Subcutaneous abdominal adipose tissue (tissue), 5 donors: ENCODE measurements at regions not wholly inside any gene's neighbourhood (a gene's known extent, or its start where the extent isn't known, plus 50 kb on each side); places are given as distances from the start of the nearest gene placed in this dataset.

Experiments
- H3K27ac ChIP-seq: one replicate; pipeline ENCODE4 v1.7.0; 2013; ENCODE audit warnings: low read depth, mild to moderate bottlenecking, inconsistent platforms, low read length, moderate library complexity
- H3K27me3 ChIP-seq, 5 donors: one replicate each; pipeline ENCODE4 v1.7.0; 2013; ENCODE audit warnings: low read length in 5 of 5, inconsistent platforms in 1 of 5; ENCODE audit not compliant: control insufficient read depth in 5 of 5, insufficient read depth in 4 of 5
- H3K36me3 ChIP-seq, 5 donors: one replicate each; pipeline ENCODE4 v1.7.0; 2013; ENCODE audit warnings: low read length in 5 of 5; ENCODE audit not compliant: control insufficient read depth in 5 of 5, insufficient read depth in 5 of 5
- H3K4me1 ChIP-seq, 5 donors: one replicate each; pipeline ENCODE4 v1.7.0; 2013; ENCODE audit warnings: low read length in 5 of 5, mild to moderate bottlenecking in 3 of 5, moderate library complexity in 1 of 5; ENCODE audit not compliant: control insufficient read depth in 5 of 5, insufficient read depth in 5 of 5
- H3K4me3 ChIP-seq, 5 donors: one replicate each; pipeline ENCODE4 v1.7.0; 2013; ENCODE audit warnings: low read length in 5 of 5, low read depth in 1 of 5
- H3K9ac ChIP-seq, 5 donors: one replicate each; pipeline ENCODE4 v1.7.0; 2013; ENCODE audit warnings: low read length in 5 of 5, mild to moderate bottlenecking in 4 of 5, moderate library complexity in 3 of 5
- H3K9me3 ChIP-seq, 5 donors: one replicate each; pipeline ENCODE4 v1.7.0; 2013; ENCODE audit warnings: low read length in 5 of 5; ENCODE audit not compliant: control insufficient read depth in 5 of 5
- donor health status: healthy.
- donor health status: healthy.
- donor health status: healthy.
- donor health status: healthy.
- donor health status: healthy.

GRCh38 chr3:109882144-109882543 is 544.8 kb upstream of the DPPA4 start:
- Histone ChIP-seq H3K9ac (no peak overlapping the region), H3K9me3 (no peaks in the 10 kb centered on the region), H3K27me3 (no peaks in the 10 kb centered on the region), H3K4me1 (no peaks in the 10 kb centered on the region), H3K27ac (no peak overlapping the region), H3K36me3 (no peaks in the 10 kb centered on the region), H3K4me3 (no peak overlapping the region)

- no peaks in the 10 kb centered on the region for H3K27me3 ChIP-seq
- H3K9ac ChIP-seq = no peak overlapping the region
- H3K27ac ChIP-seq = no peak overlapping the region
- H3K36me3 ChIP-seq = no peaks in the 10 kb centered on the region
- H3K9me3 ChIP-seq = peaks cover 0 to 9% (median 0%) of the 10 kb centered on the region in 5 donors
- H3K4me1 ChIP-seq = no peaks in the 10 kb centered on the region
- H3K4me3 ChIP-seq = no peak overlapping the region
Observed at GRCh38 chr3:109887293-109887692, 549.9 kb upstream of the DPPA4 start.

- H3K9me3 ChIP-seq = peaks cover 0 to 9% (median 0%) of the 10 kb centered on the region in 5 donors
- no peak overlapping the region for H3K27ac ChIP-seq
- H3K4me3 ChIP-seq = no peak overlapping the region
- no peaks in the 10 kb centered on the region for H3K36me3 ChIP-seq
- H3K27me3 ChIP-seq = no peaks in the 10 kb centered on the region
- H3K9ac ChIP-seq = no peak overlapping the region
- no peaks in the 10 kb centered on the region for H3K4me1 ChIP-seq
Observed at GRCh38 chr3:109888026-109888425, 550.7 kb upstream of the DPPA4 start.

GRCh38 chr3:109897734-109898133 is 560.4 kb upstream of the DPPA4 start:
- no peak overlapping the region for H3K4me3 ChIP-seq
- H3K36me3 ChIP-seq = no peaks in the 10 kb centered on the region
- H3K9ac ChIP-seq = no peak overlapping the region
- no peaks in the 10 kb centered on the region for H3K4me1 ChIP-seq
- H3K27me3 ChIP-seq = no peaks in the 10 kb centered on the region
- H3K9me3 ChIP-seq = no peaks in the 10 kb centered on the region
- no peak overlapping the region for H3K27ac ChIP-seq

- no peaks in the 10 kb centered on the region for H3K27me3 ChIP-seq
- no peaks in the 10 kb centered on the region for H3K36me3 ChIP-seq
- H3K9me3 ChIP-seq = no peaks in the 10 kb centered on the region
- no peak overlapping the region for H3K27ac ChIP-seq
- no peaks in the 10 kb centered on the region for H3K4me1 ChIP-seq
- no peak overlapping the region for H3K9ac ChIP-seq
- no peak overlapping the region for H3K4me3 ChIP-seq
Observed at GRCh38 chr3:109899925-109900324, 562.6 kb upstream of the DPPA4 start.

GRCh38 chr3:109900783-109901182 is 563.4 kb upstream of the DPPA4 start:
- no peak overlapping the region for H3K27ac ChIP-seq
- no peak overlapping the region for H3K9ac ChIP-seq
- H3K36me3 ChIP-seq = no peaks in the 10 kb centered on the region
- H3K4me3 ChIP-seq = no peak overlapping the region
- H3K4me1 ChIP-seq = no peaks in the 10 kb centered on the region
- peaks cover 0 to 3% (median 0%) of the 10 kb centered on the region in 5 donors for H3K9me3 ChIP-seq
- H3K27me3 ChIP-seq = no peaks in the 10 kb centered on the region

- no peak overlapping the region for H3K9ac ChIP-seq
- H3K9me3 ChIP-seq = peaks cover 0 to 7% (median 0%) of the 10 kb centered on the region in 5 donors
- no peak overlapping the region for H3K27ac ChIP-seq
- no peaks in the 10 kb centered on the region for H3K36me3 ChIP-seq
- H3K27me3 ChIP-seq = no peaks in the 10 kb centered on the region
- no peak overlapping the region for H3K4me3 ChIP-seq
- H3K4me1 ChIP-seq = no peaks in the 10 kb centered on the region
Observed at GRCh38 chr3:109902549-109902948, 565.2 kb upstream of the DPPA4 start.

- H3K4me3 ChIP-seq = no peak overlapping the region
- no peak overlapping the region for H3K9ac ChIP-seq
- H3K27me3 ChIP-seq = no peaks in the 10 kb centered on the region
- no peaks in the 10 kb centered on the region for H3K4me1 ChIP-seq
- H3K9me3 ChIP-seq = peaks cover 0 to 7% (median 0%) of the 10 kb centered on the region in 5 donors
- H3K27ac ChIP-seq = no peak overlapping the region
- no peaks in the 10 kb centered on the region for H3K36me3 ChIP-seq
Observed at GRCh38 chr3:109903100-109903499, 565.8 kb upstream of the DPPA4 start.

GRCh38 chr3:109910772-109911171 is 573.4 kb upstream of the DPPA4 start:
- Histone ChIP-seq H3K9ac (no peak overlapping the region), H3K27ac (no peak overlapping the region), H3K36me3 (no peaks in the 10 kb centered on the region), H3K27me3 (no peaks in the 10 kb centered on the region), H3K4me1 (no peaks in the 10 kb centered on the region), H3K4me3 (no peak overlapping the region), H3K9me3 (peaks cover 0 to 15% (median 2%) of the 10 kb centered on the region in 5 donors)

GRCh38 chr3:109918740-109919139 is 581.4 kb upstream of the DPPA4 start:
- peaks cover 0 to 6% (median 0%) of the 10 kb centered on the region in 5 donors for H3K9me3 ChIP-seq
- H3K36me3 ChIP-seq = no peaks in the 10 kb centered on the region
- no peak overlapping the region for H3K27ac ChIP-seq
- no peaks in the 10 kb centered on the region for H3K27me3 ChIP-seq
- H3K4me3 ChIP-seq = no peak overlapping the region
- H3K9ac ChIP-seq = no peak overlapping the region
- no peaks in the 10 kb centered on the region for H3K4me1 ChIP-seq

- H3K4me3 ChIP-seq = no peak overlapping the region
- no peaks in the 10 kb centered on the region for H3K4me1 ChIP-seq
- no peak overlapping the region for H3K9ac ChIP-seq
- H3K36me3 ChIP-seq = no peaks in the 10 kb centered on the region
- H3K27me3 ChIP-seq = no peaks in the 10 kb centered on the region
- H3K9me3 ChIP-seq = peaks cover 0 to 2% (median 0%) of the 10 kb centered on the region in 5 donors
- H3K27ac ChIP-seq = no peak overlapping the region
Observed at GRCh38 chr3:109920749-109921148, 583.4 kb upstream of the DPPA4 start.
